ENCODE measurements at regions not wholly inside any gene's neighbourhood (a gene's known extent, or its start where the extent isn't known, plus 50 kb on each side); places are given as distances from the start of the nearest gene placed in this dataset.

GRCh38 chr9:118809160-118809625 lies 560.0 kb downstream of the BRINP1 start:
- no peak for DNase-seq

GRCh38 chr9:118829334-118829733 lies 539.9 kb downstream of the BRINP1 start:
- DNase-seq, result no peak

DNA sequence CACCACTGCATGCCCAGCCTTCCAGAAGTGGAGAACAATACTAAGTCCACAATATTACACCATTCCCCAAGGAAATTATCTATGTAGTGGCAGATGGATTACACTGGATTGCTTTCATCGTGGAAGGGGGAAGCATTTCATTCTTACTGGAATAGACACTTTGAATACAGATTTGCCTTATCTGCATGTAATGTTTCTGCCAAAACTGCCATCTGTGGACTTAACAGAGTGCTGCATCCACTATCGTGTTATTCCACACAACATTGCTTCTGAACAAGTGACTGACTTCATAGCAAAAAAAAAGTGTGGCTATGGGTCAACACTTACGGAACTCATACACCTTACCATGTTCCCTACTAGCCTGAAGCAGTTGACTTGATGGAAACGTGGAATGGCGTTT lies 536.9 kb downstream of the BRINP1 start:
- no peak for DNase-seq

DNA sequence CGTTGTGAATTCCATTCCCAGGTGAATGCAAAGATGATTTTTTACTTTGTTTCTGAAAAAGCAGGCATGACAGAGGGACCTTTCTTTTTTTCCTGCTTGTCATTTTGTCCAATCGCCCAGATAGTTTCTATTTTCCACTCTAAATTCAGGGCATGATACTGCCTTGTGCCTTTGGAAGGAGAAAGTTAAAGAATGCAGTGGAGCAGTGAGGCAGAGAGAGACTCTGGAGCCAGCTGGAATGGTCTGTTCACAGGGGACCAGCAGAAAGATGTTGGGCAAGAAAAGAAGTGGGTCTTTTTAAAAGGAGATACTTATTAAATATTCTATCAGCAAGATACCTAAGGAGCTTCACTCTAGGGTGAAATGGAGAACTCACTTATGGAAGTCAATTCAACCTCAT lies 532.3 kb downstream of the BRINP1 start:
- DNase-seq, result no peak

DNA sequence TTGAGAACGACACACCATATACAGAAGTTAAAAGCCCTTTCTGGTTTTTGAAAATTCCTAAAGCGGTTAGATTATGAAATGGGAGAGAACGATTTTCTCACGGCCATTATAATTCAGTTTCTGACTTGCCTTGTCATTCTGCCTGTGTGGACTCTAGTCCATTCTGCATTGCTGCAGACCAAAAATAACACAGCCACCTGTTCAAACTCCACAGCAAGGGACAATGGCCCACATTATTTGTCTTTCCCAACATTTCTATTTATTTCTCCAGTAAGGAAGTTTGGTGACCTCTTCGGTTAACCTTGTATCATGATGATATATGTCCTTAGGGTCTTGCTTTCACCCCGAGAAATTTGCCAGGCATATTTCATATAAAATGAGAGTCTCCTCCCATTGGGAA lies 497.7 kb downstream of the BRINP1 start:
- DNase-seq, result no peak

DNA sequence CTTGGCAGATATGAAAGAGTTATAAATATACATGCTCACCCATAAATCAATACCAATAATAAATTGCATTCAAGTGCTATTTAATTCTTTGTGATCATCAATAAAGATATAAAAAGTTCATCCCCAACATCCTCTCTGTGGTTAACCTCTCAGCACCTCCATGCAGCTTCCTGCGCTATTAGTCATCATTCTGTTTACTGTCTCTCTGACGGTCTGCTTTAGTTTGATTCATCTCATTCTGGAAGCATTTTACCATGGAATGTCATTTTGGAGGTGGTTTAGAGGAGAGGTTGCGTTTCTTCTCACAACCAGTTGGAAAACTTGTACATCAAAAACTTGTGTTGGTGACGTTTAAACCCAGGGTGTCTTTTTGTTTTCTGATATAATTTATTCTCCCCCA lies 486.6 kb downstream of the BRINP1 start:
- no peak for DNase-seq

- DNase-seq, result no peak
Observed at GRCh38 chr9:118883411-118883810, 485.8 kb downstream of the BRINP1 start.

DNA sequence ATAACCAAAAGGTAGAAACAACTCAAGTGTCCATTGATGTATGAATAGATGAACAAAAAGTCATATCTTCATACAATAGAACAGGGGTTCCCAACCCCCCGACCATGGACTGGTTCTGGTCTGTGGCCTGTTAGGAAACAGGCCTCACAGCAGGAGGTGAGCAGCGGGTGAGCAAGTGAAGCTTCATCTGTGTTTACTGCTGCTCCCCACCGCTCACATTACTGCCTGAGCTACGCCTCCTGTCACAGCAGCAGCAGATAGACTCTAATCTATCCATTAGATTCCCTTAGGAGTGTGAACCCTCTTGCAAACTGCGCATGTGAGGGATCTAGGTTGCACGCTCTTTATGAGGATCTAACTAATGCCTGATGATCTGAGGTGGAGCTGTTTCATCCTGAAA lies 478.0 kb downstream of the BRINP1 start:
- no peak for DNase-seq

DNA sequence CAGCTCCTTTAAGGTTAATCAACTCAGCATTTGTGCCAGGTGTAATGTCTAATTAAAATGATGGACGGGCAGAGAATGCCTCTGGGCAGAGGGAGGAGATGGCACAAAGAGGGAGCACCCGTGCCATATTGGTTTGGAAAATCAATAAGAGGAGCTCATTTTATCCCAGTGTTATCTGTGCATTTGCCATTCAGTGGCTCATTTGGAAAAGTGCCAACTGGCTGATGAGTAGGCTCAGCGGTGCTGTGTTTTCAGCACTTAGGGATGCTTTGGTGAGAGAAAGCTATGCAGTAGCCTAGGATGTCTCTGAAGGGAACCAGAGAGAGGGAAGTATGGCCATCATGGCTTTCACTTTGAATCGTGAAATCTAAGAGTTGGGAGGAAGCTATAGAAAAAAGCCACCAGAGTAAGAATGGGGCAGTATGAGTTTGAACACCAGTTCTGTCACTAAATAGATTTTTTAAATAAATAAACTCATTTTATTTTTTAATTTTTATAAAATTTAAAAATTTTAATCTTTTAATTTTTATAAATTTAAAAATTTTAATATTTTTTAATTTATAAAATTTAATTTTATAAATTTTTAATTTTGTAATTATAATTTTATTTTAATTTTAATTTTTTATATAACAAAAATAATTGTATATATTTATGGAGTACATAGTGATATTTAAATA lies 472.8 kb downstream of the BRINP1 start:
- DNase-seq, result no peak

- no peak for DNase-seq
Observed at GRCh38 chr9:118918180-118918579, 451.1 kb downstream of the BRINP1 start.

GRCh38 chr9:118928722-118929121 lies 440.5 kb downstream of the BRINP1 start:
- DNase-seq, result no peak

DNA sequence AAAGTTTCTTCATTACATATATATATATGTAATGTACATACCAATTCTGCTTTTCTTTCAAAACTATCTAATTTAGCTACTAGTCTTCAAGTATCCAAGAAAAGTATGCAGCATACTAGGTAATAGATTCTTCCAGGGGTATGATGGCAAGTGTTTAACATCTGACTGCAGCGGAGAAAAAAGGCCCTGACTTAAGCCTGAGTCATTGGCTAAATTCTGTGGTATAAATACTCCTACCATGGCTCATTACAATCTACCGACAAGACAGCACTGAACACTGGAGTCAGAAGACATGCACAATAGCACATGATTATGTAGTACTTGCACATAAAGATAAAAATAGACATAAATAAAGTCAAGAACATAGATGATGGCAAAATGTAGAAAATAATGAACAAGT lies 439.9 kb downstream of the BRINP1 start:
- DNase-seq, result no peak

- DNase-seq, result no peak
Observed at GRCh38 chr9:118931941-118932340, 437.3 kb downstream of the BRINP1 start.

GRCh38 chr9:118938581-118938980 lies 430.7 kb downstream of the BRINP1 start:
- no peak for DNase-seq

- DNase-seq, result no peak
Observed at GRCh38 chr9:118940473-118940872, 428.8 kb downstream of the BRINP1 start.

- no peak for DNase-seq
Observed at GRCh38 chr9:118946669-118947068, 422.6 kb downstream of the BRINP1 start.

DNA sequence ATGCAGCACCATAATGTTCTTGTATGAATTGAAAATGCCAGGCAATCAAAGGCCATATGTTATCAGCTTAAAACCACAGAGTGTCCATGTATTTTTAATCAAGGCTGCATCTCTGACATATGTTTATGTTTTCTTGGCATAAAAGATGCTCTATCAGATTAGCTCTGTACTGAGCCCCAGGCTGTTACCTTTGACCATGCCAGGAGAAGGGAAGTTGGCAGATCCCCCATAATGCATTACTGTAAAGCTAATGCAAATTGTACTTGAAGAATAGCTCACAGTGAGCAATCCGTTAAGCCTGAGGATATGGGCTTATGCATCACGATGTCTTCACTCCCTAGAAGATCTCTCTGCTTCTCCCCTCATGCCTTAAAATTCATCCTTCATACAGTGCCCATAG lies 414.4 kb downstream of the BRINP1 start:
- DNase-seq, result no peak

DNA sequence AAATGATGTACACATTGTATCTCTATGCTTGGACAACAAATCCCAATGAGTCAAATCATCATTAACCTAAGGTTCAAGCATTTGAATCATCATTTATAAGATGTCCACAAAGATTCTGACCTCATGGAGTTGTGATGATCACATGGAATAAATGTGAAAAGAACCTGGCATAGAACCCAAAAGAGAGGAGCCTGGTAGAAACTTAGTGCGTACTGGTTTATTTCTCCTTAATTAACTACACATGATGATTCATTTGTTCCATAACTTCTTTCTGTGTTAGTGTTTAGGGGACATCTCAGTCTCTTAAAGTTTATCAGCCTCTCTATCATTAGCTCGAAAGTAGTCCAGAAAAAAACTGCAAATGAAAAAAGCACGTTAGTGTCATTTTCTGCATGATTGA lies 411.6 kb downstream of the BRINP1 start:
- no peak for DNase-seq

GRCh38 chr9:118959366-118959765 lies 409.9 kb downstream of the BRINP1 start:
- no peak for DNase-seq

GRCh38 chr9:118961857-118962256 lies 407.4 kb downstream of the BRINP1 start:
- no peak for DNase-seq

DNA sequence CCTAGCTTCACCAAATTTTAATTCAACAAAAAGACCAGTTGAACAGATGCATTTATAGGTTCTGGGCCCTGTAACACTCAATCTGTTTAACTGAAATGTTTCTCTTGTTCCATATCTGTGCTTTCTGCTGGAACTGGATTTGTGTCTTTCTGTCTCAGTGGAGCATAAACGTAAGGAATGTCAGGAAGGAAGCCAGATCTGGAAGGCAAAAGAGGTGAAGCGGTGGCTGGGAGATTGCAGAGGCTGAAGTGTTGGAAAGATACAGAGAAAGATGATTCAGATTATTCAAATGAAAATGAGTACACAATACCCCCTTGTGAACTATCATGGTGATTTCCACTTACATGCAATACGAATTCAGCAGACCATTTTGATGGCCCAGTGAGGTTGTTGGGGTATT lies 406.8 kb downstream of the BRINP1 start:
- DNase-seq, result no peak

DNA sequence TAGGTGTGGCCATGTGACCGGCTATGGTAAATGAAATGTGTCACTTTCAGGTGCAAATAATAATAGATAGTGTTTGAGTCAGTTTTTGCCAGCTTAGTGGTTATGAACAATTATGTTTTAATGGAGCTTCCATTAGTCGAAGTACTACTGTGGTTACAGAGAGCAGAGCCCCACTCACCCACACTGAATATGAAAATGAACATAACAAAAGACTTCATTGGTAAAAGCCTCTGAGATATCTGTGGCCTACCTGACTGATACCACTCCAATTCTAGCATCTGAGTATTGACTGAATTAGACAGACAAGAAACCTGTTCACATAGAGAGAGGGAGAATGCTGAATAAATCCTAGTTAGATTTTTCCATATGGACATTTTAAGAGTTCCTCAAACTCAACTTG lies 405.6 kb downstream of the BRINP1 start:
- DNase-seq, result no peak

GRCh38 chr9:118967901-118968300 lies 401.3 kb downstream of the BRINP1 start:
- DNase-seq, result no peak

DNA sequence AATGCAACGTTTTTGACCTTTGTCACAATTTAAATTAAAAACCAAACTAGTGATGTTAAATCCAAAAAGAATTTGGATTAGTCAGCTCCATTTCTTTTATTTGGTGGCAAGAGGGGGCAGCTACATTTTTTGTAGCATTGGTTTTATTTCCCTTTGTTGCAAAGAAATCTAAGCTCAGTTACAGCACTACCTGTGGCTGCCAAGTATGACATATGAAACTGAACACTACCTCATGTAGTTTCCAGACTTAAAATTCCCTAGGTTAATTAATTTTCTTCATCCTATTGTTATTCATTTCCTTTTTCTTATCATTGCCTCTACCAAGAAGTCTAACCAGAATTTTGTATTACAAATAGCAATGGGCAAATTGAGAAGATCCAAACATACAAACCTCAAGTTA lies 393.5 kb downstream of the BRINP1 start:
- DNase-seq, result no peak

GRCh38 chr9:118976160-118976559 lies 393.1 kb downstream of the BRINP1 start:
- DNase-seq, result no peak

DNA sequence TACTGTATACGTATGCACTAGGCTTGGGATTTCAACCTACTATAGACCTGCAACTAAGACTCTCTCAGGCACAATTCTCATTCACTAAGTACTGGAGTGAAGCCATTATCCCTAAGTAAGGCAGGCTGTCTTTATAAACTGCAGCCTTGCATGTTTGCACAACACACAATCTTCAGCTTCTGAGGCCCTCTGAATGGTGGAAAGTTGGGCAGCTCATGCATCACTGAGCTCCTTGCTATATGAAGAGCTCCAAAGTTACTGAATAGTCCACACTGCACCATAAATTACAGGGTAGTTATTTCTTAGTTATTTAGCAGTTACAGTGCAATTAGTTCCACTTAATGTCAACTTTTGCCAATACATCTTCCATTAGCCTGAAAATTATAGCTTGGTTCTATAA lies 384.6 kb downstream of the BRINP1 start:
- no peak for DNase-seq
